ENCODE measurements at regions not wholly inside any gene's neighbourhood (a gene's known extent, or its start where the extent isn't known, plus 50 kb on each side); places are given as distances from the start of the nearest gene placed in this dataset.
"Not testable (repeated sequence)": the region's sequence is repeated elsewhere in the genome, so short reads cannot be mapped to it uniquely, and the experiment has no call there.

DNA sequence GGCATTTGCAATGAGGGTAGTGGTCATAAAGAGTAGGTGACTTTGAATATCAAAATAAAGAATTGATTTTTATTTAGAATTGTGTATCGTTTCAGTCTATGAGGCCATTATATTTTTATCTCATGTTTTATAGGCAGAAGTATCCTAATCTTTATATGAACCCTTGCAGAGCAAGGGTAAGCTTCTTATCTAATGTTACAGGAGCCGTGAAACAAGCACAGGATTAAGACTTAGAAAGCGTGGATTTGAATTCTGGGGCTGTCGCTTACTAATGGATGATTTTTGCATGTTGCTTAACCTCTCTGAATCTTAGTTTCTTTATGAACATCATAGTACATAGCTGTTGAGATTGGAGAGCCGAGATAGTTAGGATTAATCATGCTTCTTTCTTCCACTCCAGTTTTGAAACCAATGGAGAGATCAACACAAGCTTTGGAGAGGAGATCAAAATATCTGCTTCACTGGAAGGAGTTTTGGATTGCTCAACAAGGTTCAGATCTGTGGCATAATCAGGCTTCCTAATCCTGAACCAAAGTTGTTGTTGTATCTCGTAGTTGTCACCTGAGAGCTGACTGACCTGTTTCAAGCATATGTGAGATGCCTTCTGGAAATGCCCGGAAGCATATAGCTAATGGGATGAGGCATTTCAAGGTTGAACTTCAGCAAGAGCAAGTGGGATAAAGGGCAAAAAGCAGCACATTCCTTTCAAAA is 166.9 kb upstream of the GK2 start:
- Histone ChIP-seq H3K36me3 (ENCODE audit: insufficient read depth, insufficient read length, low read length) (no peaks in the 10 kb centered on the region), H3K27me3 (ENCODE audit: insufficient read depth, insufficient read length) (no peaks in the 10 kb centered on the region), H3K4me3 (ENCODE audit: insufficient read length, low read depth) (no peak overlapping the region), H3K9ac (ENCODE audit: insufficient read length, low read depth) (no peak overlapping the region), H3K9me3 (ENCODE audit: insufficient read depth, low read length) (no peaks in the 10 kb centered on the region), H3K4me1 (ENCODE audit: insufficient read depth, insufficient read length) (no peaks in the 10 kb centered on the region)
- no peak for TF ChIP-seq YY1 (IDR thresholded peaks at IDR 0.05; ENCODE audit: insufficient read depth, insufficient read length)
- no peak for DNase-seq (ENCODE audit: low read depth, low spot score)

DNA sequence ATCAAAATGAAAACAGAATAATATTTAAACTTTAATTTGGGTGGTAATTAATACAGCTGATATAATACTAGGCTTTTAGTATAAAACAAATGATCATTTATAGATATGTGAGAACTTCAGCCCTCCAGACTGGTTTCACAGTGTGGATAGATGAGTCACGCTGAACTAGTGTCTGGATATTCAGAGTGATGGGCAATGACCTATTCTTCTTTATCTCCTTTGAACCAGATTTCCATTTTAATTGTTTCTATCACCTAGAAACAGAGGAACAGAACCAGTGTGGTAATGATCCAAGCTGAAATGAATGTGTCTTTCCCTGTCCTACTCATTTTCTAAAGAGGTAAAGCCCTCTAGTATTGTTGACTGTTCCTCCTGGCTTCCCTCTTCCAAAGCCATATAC is 155.2 kb upstream of the GK2 start:
- H3K9ac ChIP-seq (ENCODE audit: insufficient read length, low read depth), result no peak overlapping the region
- no peaks in the 10 kb centered on the region for H3K27me3 ChIP-seq (ENCODE audit: insufficient read depth, insufficient read length)
- H3K4me1 ChIP-seq (ENCODE audit: insufficient read depth, insufficient read length), result no peaks in the 10 kb centered on the region
- H3K9me3 ChIP-seq (ENCODE audit: insufficient read depth, low read length), result peaks cover 4% of the 10 kb centered on the region; the same call in 1 of the 2 replicates
- TF ChIP-seq YY1 (IDR thresholded peaks at IDR 0.05; ENCODE audit: insufficient read depth, insufficient read length), result no peak
- TF ChIP-seq ZNF274 (IDR thresholded peaks at IDR 0.05; ENCODE audit: low read depth, low read length), result no peak
- no peak for TF ChIP-seq SUZ12 (IDR thresholded peaks at IDR 0.05; ENCODE audit: extremely low read depth, insufficient read depth, insufficient read length)
- DNase-seq (ENCODE audit: low read depth, low spot score), result no peak
- H3K4me3 ChIP-seq (ENCODE audit: insufficient read length, low read depth), result no peak overlapping the region
- H3K36me3 ChIP-seq (ENCODE audit: insufficient read depth, insufficient read length, low read length), result no peaks in the 10 kb centered on the region

DNA sequence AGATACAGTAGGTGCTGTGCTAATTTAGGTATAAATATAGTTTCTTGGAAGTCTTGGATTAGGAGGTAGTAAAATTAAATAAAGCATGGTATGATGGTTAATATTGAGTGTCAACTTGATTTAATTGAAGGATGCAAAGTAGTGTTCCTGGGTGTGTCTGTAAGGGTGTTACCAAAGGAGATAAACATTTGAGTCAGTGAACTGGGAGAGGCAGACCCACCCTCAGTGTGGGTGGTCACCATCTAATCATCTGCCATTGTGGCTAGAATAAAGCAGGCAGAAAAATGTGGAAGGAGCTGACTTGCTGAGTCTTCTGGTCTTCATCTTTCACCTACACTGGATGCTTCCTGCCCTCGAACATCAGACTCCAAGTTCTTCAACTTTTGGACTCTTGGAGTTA is 153.7 kb upstream of the GK2 start:
- Histone ChIP-seq H3K4me1 (ENCODE audit: insufficient read depth, insufficient read length) (no peaks in the 10 kb centered on the region), H3K9me3 (ENCODE audit: insufficient read depth, low read length) (peaks cover 4% of the 10 kb centered on the region; the same call in 1 of the 2 replicates), H3K27me3 (ENCODE audit: insufficient read depth, insufficient read length) (no peaks in the 10 kb centered on the region), H3K4me3 (ENCODE audit: insufficient read length, low read depth) (no peak overlapping the region), H3K36me3 (ENCODE audit: insufficient read depth, insufficient read length, low read length) (no peaks in the 10 kb centered on the region), H3K9ac (ENCODE audit: insufficient read length, low read depth) (no peak overlapping the region)
- DNase-seq (ENCODE audit: low read depth, low spot score), result no peak
- TF ChIP-seq YY1 (IDR thresholded peaks at IDR 0.05; ENCODE audit: insufficient read depth, insufficient read length) (no peak), SUZ12 (IDR thresholded peaks at IDR 0.05; ENCODE audit: extremely low read depth, insufficient read depth, insufficient read length) (no peak), ZNF274 (IDR thresholded peaks at IDR 0.05; ENCODE audit: low read depth, low read length) (no peak)

DNA sequence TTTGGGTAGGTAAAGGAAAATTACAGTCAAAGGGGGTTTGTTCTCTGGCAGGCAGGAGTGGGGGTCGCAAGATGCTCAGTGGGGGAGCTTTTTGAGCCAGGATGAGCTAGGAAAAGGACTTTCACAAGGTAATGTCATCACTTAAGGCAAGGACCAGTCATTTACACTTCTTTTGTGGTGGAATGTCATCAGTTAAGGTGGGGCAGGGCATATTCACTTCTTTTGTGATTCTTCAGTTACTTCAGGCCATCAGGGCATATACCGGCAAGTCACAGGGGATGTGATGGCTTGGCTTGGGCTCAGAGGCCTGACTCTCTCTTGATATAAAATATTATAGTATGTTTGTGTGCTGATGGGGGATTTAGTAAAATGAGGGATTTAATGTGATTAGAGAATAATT is 151.4 kb upstream of the GK2 start:
- not testable (repeated sequence) for H3K36me3 ChIP-seq (ENCODE audit: insufficient read depth, insufficient read length, low read length); H3K9ac ChIP-seq (ENCODE audit: insufficient read length, low read depth); DNase-seq (ENCODE audit: low read depth, low spot score); H3K9me3 ChIP-seq (ENCODE audit: insufficient read depth, low read length); H3K4me3 ChIP-seq (ENCODE audit: insufficient read length, low read depth); H3K27me3 ChIP-seq (ENCODE audit: insufficient read depth, insufficient read length); H3K4me1 ChIP-seq (ENCODE audit: insufficient read depth, insufficient read length)

DNA sequence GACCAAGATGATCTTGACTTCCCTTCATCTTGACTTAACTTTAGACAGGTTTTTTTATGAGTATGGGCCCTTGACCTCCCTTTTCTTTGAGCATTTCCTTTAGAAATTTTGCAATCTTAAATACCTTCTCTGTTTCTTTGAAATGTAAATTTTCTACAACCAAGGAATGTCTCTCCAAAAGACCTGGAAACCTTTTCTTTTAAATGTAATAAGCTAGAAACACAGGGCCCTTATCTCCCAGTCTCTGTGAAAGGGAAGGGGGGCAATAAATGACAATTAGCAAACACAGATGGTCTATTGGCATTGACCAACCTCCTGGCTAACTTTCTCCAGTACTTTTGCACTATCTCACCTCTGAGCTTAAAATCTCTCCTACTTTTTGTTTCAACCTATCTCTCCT is 144.3 kb upstream of the GK2 start:
- TF ChIP-seq SUZ12 (IDR thresholded peaks at IDR 0.05; ENCODE audit: extremely low read depth, insufficient read depth, insufficient read length) (no peak), ZNF274 (IDR thresholded peaks at IDR 0.05; ENCODE audit: low read depth, low read length) (no peak), YY1 (IDR thresholded peaks at IDR 0.05; ENCODE audit: insufficient read depth, insufficient read length) (no peak)
- Histone ChIP-seq H3K27me3 (ENCODE audit: insufficient read depth, insufficient read length) (no peaks in the 10 kb centered on the region), H3K9ac (ENCODE audit: insufficient read length, low read depth) (no peak overlapping the region), H3K9me3 (ENCODE audit: insufficient read depth, low read length) (peaks cover 23% of the 10 kb centered on the region; the same call in 1 of the 2 replicates), H3K4me1 (ENCODE audit: insufficient read depth, insufficient read length) (no peaks in the 10 kb centered on the region), H3K4me3 (ENCODE audit: insufficient read length, low read depth) (no peak overlapping the region), H3K36me3 (ENCODE audit: insufficient read depth, insufficient read length, low read length) (no peaks in the 10 kb centered on the region)
- DNase-seq (ENCODE audit: low read depth, low spot score), result no peak

DNA sequence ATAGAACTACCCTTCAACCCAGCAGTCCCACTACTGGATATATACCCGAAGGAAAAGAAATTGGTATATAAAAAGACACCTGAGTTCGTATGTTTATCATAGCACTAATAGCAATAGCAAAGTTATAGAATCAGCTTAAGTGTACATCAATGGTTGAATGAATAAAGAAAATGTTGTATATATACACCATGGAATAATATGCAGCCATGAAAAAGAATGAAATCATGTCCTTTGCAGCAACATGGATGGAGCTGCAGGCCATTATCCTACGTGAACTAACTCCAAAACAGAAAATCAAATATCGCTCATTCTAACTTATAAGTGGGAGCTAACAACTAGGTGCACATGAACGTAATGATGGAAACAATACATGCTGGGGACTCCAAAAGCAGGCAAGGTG is 143.5 kb upstream of the GK2 start:
- H3K27me3 ChIP-seq (ENCODE audit: insufficient read depth, insufficient read length), result no peaks in the 10 kb centered on the region
- peaks cover 23% of the 10 kb centered on the region; the same call in 1 of the 2 replicates for H3K9me3 ChIP-seq (ENCODE audit: insufficient read depth, low read length)
- no peak for DNase-seq (ENCODE audit: low read depth, low spot score)
- no peaks in the 10 kb centered on the region for H3K36me3 ChIP-seq (ENCODE audit: insufficient read depth, insufficient read length, low read length)
- no peak overlapping the region for H3K4me3 ChIP-seq (ENCODE audit: insufficient read length, low read depth)
- H3K9ac ChIP-seq (ENCODE audit: insufficient read length, low read depth), result no peak overlapping the region
- no peaks in the 10 kb centered on the region for H3K4me1 ChIP-seq (ENCODE audit: insufficient read depth, insufficient read length)
- TF ChIP-seq YY1 (IDR thresholded peaks at IDR 0.05; ENCODE audit: insufficient read depth, insufficient read length) (no peak), ZNF274 (IDR thresholded peaks at IDR 0.05; ENCODE audit: low read depth, low read length) (no peak), SUZ12 (IDR thresholded peaks at IDR 0.05; ENCODE audit: extremely low read depth, insufficient read depth, insufficient read length) (no peak)

DNA sequence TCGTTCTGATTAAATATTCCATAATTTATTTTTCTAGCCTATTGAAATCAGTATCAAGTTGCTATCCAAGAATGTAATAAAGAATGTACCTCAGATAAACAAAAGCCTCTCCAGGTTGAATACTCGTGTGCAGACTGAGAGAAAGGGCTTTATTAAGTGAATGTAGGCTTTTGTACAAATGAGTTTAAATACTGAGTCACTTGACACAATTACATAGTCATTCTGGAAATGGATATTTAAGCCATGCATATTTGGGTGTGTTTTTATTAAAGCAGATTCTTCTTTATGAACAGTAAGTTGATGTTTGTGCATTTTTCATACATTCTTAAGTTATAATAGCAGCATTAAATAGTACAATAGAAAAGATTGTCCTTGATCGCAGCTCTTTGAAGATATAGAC is 139.8 kb upstream of the GK2 start:
- Histone ChIP-seq H3K4me3 (ENCODE audit: insufficient read length, low read depth) (no peak overlapping the region), H3K36me3 (ENCODE audit: insufficient read depth, insufficient read length, low read length) (no peaks in the 10 kb centered on the region), H3K9ac (ENCODE audit: insufficient read length, low read depth) (no peak overlapping the region), H3K4me1 (ENCODE audit: insufficient read depth, insufficient read length) (no peaks in the 10 kb centered on the region), H3K27me3 (ENCODE audit: insufficient read depth, insufficient read length) (no peaks in the 10 kb centered on the region), H3K9me3 (ENCODE audit: insufficient read depth, low read length) (peaks cover 16% of the 10 kb centered on the region; the same call in 1 of the 2 replicates)
- TF ChIP-seq ZNF274 (IDR thresholded peaks at IDR 0.05; ENCODE audit: low read depth, low read length), result no peak
- no peak for TF ChIP-seq YY1 (IDR thresholded peaks at IDR 0.05; ENCODE audit: insufficient read depth, insufficient read length)
- TF ChIP-seq SUZ12 (IDR thresholded peaks at IDR 0.05; ENCODE audit: extremely low read depth, insufficient read depth, insufficient read length), result no peak
- no peak for DNase-seq (ENCODE audit: low read depth, low spot score)

DNA sequence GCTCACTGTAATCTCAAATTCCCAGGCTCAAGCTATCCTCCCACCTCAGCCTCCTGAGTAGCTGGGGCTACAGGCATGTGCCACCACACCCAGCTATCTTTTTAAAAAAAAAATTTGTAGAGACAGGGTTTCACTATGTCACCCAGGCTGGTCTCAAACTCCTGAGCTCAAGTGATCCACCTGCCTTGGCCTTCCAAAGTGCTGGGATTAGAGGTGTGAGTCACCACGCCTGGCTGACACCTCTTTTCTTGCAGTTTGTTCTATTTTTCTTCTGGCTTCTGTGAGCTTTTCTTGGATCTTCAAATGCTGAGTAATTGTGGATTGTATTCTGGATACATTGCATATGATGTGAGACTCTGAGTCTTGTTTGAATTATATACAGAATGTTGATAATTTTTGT is 137.3 kb upstream of the GK2 start:
- H3K4me1 ChIP-seq (ENCODE audit: insufficient read depth, insufficient read length); H3K9me3 ChIP-seq (ENCODE audit: insufficient read depth, low read length); H3K4me3 ChIP-seq (ENCODE audit: insufficient read length, low read depth); DNase-seq (ENCODE audit: low read depth, low spot score); H3K9ac ChIP-seq (ENCODE audit: insufficient read length, low read depth); H3K36me3 ChIP-seq (ENCODE audit: insufficient read depth, insufficient read length, low read length); H3K27me3 ChIP-seq (ENCODE audit: insufficient read depth, insufficient read length): not testable (repeated sequence)
